Hypothalamus (tissue), 51 donors: ENCODE measurements at regions not wholly inside any gene's neighbourhood (a gene's known extent, or its start where the extent isn't known, plus 50 kb on each side); places are given as distances from the start of the nearest gene placed in this dataset.
"Not testable (repeated sequence)": the region's sequence is repeated elsewhere in the genome, so short reads cannot be mapped to it uniquely, and the experiment has no call there.

Experiments used
- DNase-seq, 51 donors: peaks; one replicate each; lab custom pipeline; 2025; lab: John Stamatoyannopoulos, UW

DNA sequence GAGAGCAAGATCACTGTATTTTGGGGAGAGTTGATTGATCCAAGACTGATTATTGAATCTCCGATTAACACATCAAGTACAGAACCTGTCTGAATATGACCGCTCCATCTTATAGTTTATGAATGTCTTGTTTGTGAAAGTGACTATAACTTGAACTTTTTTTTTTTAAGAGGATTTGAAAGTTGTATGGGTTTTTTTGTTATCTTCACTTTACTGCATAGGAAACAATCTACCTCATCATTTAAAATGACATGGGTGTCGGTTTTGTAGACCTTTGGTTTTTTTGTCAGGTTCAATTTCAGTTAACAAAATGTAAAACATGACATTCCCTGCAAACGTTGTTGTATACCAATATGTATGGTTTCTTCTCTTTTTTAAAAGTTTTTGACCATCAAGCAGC is 103.0 kb upstream of the NUDT6 start:
- DNase-seq: no peak

DNA sequence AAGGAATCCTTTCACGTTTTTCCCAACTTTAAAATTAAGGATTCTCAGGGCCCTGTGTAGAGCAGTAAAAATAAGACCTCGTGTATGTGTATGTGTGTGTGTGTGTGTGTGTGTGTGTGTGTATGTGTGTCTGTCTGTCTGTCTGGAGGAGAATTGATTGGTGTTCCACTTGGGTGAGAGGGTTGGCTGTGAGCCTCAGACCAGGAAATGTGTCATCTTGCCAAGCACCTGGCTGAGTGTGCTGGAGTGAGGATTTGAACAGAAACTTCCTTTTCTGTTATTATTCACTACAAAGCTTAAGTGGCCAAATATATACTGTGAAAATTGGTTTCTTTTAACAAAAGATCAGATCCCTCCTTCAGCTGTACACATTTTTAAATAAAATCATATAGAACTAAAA is 103.6 kb upstream of the NUDT6 start:
- DNase-seq: not testable (repeated sequence)

DNA sequence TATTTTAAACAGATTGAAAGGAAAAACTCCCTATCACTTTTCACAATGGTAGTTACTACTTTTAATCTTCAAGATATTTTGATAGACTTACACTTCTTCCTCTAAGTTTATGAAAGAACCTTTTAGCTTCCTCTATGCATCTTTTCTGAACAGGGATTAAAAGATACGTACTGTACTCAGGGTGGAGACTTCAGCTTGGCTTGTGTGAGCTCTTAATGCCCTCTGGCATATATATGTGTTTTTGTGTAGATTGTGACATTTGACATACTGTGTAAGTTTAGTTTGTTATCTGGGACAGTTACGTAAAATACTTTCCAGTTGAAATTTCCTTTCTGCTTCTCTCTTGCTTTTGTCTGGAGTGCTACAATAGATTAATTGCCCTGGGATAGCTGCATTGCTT is 109.3 kb upstream of the NUDT6 start:
- DNase-seq: no peak

DNA sequence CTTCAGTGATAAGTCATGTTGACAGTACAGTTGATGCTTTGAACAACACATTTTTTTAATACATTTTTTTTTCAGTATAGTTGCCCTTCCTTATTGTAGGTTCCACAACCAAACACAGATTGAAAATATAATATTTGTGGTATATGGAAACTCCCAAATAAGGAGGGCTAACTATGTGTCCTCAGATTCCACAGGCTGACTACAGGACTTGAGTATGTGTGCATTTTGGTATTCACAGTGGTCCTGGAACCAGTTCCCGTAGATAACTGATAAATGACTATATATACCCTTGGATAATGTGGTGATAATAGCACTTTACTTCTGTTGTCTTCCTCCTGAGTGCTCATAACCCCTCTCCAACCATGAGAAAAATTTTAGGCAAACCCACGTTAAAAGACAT is 111.6 kb upstream of the NUDT6 start:
- DNase-seq: no peak

DNA sequence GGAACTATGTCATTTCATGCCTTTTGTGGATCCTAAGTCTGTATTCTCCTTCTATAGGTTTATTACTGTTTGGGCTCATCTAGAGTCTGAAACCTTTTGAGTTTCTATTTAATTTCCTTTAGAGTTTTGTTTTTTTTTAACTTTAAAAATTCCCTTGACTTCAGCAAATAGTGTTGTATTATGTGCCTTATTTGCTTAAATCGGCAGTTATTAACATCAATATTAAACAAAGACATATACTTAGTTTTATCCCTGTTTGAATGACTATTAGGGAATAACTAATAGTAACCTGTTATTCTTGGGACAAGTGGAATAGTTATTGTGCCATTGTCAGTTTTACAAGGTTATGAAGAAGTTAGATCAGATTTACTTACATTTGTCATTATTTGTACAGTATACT is 112.8 kb upstream of the NUDT6 start:
- DNase-seq: no peak

DNA sequence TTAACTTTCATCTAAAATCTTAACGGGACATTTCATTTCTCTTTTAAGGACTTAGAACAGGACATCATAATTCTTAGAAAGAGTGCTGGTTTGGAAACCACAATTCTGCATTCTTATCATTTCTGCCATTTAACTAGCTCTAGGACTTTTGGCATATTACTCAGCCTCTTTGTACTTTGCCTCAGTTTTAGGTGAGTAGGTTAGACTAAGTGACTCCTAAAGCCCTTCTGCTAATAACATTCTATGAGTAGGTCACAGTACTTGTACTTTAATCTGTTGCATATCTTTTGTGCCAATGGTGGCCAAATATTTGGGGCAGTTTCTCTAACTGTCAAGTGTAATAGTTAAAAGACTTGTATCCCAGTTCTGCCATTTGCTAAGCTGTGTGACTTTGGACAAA is 115.4 kb upstream of the NUDT6 start:
- no peak for DNase-seq

DNA sequence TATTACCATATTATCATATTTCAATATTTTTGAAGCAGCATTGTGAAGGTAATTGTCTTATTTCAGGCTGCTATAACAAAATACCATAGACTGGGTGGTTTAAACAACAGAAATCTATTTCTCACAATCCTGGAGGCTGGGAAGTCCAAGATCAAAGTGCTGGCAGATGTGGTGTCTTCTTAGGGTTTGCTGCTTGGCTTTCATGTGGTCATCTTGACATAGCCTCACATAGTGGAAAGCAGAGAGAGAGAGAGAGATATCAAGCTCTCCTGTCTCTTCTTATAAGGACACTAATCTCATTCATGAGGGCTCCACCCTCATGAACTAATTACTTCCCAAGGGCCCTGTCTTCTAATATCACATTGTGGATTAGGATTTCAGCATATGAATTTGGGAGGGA is 119.7 kb upstream of the NUDT6 start:
- DNase-seq: no peak

DNA sequence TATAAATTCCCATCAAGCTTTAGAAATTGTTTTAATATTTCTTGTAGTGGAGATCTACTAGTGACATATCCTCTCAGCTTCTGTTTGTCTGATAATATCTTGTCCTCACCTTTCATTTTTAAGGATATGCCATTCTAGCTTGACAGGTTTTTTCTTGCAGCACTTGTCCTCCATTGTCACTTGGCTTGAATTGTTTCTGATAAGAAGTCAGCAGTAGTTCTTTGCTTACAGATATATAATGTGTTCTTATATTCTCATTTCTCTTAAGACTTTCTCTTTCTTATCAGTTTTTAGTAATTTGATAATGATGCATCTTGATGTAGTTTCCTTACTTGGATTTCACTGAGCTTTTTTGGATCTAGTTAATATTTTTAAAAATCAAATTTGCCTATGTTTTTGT is 120.6 kb upstream of the NUDT6 start:
- DNase-seq: no peak

DNA sequence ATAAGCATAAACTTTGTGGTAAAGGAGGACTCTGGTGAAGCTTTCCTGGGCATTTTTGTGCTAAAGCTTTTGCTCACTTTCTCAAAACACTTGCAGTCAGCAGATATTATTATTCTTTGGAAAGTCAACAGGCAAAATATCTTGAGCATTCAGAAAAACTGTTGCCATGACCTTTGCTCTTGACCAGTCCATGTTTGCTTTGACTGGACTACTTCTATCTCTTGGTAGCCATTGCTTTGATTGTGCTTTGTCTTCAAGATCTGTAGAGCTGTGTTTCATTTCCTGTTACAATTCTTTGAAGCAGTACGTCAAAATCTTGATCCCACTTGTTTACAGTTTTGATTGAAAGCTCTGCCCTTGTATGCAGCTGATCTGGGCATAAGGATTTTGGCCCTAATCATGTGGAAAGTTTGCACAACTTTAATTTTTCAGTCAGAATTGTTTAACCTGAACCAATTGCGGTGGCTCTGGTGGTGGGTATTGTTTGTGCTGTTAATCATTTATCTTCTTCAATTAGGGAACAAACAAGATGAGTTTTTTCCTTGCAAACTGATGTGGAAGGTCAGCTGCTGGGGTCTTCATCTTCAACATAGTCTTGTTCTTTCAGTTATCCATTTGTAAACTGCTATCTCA is 121.5 kb upstream of the NUDT6 start:
- DNase-seq: no peak

DNA sequence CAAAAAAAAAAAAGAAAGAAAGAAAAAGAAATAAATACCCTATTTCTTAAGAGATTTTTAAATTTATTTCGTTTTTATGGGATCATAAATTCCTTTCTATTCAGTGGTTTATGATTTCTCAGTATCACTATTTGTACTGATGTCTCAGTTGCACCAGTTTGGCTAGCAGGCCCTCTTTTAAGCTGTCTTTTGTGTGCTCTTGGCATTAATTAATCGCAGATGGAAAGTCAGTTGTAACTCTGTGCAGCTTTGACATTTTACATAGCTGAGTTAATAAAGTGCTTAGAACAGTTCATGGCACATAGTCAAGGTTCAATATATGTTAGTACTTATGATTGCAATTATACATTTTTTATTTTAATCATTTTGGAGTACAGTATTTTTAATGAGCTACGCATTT is 123.7 kb upstream of the NUDT6 start:
- DNase-seq: no peak

DNA sequence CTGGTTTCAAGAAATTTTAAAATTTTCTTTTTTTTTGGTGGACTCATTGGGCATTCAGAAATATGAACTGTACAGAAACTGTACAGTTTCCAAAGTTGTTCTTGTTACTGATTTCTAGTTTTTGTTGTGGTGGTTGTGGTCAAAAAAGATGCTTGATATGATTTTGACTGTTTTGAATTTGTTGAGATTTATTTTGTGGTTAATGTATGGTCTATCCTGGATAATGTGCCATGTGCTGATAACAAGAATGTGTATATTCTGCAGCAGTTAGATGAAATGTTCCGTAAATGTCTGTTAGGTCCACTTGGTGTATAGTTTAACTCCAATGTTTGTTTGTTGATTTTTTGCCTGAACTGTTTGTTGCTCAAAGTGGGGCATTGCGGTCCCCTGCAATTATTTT is 127.6 kb upstream of the NUDT6 start:
- no peak for DNase-seq

DNA sequence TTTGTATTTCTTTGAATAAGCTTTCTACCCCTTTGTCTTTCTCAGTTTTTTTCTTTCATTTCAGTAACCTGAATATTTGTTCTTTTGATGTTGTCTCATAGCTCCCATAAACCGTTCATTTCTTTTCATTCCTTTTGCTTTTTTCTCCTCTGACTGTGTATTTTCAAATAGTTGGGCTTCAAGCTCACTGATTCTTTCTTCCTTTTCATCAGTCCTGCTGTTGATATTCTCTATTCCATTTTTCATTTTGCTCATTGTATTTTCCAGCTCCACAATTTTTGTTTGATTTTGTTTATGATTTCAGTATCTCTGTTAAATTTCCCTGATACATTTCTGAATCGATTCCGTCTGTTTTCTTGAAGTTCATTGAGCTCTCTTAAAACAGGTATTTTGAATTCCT is 129.6 kb upstream of the NUDT6 start:
- DNase-seq: no peak

DNA sequence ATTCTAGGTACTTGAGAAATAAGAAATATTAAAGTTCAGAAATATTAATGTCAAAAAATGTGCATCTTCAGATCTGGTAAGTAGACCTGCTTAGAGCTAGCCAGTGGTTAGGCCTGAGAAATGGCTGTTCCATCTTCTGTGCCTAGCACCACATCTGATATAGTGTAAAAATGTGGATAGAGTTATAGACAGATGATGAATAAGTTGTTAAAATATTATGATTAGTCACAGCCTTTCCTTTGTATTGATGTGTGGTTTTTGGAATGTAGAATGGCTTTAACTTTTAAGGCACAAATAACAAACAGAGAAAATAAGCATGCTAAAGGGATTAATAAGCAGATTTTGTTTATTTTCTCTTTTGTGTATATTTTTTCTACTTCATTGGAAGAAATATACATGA is 133.5 kb upstream of the NUDT6 start:
- no peak for DNase-seq

DNA sequence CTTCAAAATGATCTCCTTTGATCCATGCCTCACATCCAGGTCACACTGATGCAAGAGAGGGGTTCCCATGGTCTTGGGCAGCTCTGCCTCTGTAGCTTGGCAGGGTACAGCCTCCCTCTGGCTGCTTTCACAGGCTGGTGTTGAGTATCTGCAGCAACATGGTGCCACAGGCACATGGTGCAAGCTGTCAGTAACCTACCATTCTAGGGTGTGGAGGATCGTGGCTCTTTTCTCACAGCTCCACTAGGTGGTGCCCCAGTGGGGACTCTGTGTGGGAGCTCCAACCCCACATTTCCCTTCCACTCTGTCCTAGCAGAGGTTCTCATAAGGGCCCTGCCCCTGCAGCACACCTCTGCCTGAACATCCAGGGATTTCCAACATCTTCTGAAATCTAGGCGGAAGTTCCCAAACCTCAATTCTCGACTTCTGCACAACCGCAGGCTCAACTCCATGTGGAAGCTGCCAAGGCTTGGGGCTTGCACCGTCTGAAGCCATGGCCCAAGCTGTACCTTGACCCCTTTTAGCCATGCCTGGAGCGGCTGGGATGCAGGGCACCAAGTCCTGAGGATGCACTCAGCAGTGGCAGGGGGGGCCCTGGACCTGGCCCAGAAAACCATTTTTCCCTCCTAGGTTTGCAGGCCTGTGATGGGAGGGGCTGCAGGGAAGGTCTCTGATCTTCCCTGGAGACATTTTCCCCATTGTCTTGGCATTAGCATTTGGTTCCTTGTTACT is 137.8 kb upstream of the NUDT6 start:
- no peak for DNase-seq

DNA sequence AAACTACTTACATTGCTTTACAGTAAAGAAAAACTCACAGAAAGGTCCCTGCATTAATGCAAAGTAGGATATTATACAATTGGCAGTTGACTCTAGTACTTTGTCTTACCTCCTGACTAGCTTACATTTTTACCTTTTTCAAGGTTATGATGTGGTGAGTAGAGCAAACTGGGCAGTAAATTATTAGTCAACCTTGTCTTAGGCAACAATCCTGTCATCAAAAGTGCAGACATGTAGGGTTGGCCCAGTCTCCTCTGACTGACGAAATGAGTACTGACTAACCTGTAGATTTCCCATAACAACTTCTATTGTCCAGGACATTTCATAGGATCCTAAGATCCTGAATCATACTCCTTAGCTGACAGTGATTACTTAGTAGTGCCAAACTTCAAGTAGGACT is 142.0 kb upstream of the NUDT6 start:
- no peak for DNase-seq

DNA sequence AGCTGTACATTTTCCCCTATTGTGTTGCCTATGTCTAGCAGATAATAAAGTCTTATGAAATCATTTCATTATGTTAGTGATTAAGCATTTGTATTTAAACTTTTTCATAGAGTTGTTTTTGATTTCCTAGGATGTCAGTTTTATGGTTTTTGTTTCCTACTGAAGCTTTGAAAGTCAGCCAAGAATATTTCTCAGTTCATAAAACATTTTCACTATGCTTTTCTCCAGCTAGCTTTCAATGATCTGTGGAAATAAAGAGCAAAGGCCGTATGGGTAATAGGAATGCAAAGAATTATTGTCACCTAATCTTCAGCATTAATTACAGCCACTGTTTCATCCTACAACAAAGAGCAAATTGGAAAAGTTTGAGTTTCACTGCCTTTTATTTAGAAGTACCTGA is 145.7 kb upstream of the NUDT6 start:
- DNase-seq: no peak

DNA sequence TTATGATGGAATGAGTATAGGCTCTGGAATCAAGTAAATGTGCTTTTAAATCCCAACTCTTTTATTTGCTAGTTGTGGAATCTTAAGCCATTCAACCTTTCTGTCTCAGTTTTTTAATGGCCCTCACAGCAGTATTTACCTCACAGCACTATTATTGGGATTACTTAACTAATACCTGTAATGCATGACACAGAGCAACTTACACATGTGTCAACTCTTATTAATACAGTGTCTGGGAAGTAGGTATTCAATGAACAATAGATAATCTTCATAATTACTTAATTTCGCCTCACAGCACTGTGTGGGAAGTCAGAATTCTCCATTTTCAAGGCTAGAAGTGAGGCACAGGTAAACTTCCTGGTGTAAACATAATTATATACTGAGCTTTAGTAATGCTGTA is 149.7 kb upstream of the NUDT6 start:
- no peak for DNase-seq

DNA sequence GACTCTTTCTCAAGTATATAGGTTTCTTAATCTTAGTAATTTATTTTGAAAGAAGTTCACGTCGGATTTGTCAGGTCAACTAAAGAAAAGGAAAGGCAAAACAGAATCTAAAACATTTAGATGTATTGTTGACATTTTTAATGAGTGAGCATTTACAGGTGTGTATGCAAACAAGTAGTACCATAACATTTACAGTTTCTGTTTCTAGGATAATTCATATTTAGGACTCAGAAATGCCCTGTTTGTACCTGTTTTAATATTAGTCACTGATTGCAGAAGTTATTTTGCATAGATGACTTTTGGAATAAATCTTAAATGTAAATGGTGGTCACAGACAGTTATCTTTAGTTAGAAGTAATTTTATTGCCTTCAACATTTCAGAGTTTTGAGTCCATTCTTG is 151.3 kb upstream of the NUDT6 start:
- no peak for DNase-seq

DNA sequence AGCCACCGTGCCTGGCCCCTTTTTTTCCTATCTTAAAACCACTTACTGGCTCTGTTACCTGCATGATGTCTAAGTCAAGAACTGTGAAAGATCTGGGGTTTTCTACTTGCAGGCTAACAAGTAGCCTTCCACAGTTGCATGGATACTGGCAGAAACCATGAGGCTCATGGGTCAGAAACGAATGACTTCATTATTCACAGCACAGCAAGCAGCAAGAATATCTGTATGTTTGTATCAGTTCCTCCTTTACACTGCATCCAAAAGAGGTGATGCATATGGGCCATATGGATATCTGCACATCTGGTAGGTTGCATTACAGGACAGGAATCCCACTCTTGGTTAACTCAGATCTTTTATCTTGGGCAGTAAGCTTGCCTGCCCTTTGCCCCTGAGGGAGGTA is 154.9 kb upstream of the NUDT6 start:
- DNase-seq: no peak

DNA sequence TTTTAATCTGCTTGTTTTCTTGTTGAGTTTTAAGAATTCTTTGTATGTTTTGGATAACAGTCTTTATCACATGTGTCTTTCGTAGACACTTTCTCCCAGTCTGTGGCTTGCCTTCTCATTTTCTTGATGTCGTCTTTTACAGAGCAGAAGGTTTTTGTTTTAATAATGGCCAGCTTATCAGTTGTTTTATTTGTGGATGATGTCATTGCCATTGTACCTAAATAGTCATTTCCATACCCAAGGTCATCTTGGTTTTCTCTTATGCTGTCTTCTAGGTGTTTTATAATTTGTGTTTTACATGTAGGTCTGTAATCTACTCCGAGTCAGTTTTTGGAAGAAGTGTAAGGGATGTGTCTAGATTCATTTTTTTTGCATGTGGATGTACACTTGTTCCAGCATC is 159.6 kb upstream of the NUDT6 start:
- DNase-seq: no peak

DNA sequence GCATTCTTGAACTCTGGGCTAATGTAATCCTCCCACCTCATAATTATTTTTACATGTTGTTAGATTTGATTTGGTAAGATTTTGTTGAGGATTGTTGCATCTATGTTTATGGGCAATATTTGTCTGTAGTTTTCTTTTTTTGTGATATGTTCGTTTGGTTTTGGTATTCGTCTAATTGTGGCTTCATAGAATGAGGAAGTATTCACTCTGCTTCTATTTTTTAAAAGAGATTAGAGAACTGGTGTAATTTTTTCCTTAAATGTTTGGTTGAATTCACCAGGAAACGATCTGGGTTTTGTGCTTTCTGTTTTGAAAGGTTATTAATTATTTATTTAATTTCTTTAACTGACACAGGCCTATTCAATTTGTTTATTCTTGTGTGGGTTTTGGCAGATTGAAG is 161.2 kb upstream of the NUDT6 start:
- DNase-seq: no peak

DNA sequence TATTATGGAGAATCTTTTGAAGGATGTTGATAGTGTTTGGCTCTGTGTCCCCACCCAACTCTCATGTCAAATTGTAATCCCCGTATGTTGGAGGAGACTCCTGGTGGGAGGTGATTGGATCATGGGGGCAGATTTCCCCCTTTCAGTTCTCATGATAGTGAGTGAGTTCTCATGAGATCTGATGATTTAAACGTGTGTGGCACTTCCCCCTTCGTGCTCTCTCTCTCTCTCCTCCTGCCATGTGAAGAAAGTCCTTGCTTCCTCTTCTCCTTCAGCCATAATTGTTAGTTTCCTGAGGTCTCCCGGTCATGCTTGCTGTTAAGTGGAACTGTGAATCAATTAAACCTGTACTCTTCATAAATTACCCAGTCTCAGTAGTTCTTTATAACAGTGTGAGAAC is 166.1 kb upstream of the NUDT6 start:
- DNase-seq: no peak

DNA sequence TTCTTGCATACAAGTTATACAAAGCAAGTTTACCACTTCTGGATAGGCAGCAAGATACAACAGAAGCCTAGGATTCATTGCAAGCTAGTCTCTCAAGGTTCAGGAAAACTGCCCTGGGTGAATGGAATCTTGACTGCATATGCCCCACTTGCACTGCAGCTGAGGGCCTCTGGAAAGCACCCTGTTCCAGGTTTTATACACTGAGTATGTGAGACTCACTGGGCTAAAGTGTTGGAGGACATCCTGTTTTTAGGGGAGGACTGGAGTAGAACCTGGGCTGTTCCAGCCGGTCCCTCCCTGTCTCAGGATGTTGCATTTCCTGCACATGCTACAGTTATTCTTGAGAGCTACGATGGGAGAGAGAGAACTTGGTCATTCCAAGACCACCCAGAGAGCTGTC is 168.5 kb upstream of the NUDT6 start:
- DNase-seq: no peak
